HepG2 (cell line): ENCODE measurements at regions not wholly inside any gene's neighbourhood (a gene's known extent, or its start where the extent isn't known, plus 50 kb on each side); places are given as distances from the start of the nearest gene placed in this dataset.

Experiments used
- ATAC-seq: fragments of 200-7000 bp; cut with Tn5 transposase; 3 replicates; pipeline ENCODE4 v1.9.1; 2020; ENCODE audit warnings: mild to moderate bottlenecking, moderate library complexity
- BruUV-seq: library from RNA; stranded (reverse); fragments of 400-500 nt; replicated peaks from 2 replicates; lab custom pipeline; 2021; lab: Mats Ljungman, UMichigan
- CTCF ChIA-PET: fragments of 300-600 bp; formaldehyde crosslinking; extraction: SDS; loops from one replicate; lab custom pipeline; 2021; ENCODE audit warnings: low total read pairs, inconsistent platforms, low intra/inter-chr PET ratio; lab: Yijun Ruan, JAX
- POLR2A ChIA-PET: fragments of 350-600 bp; sonication (Branson Sonifier 250); formaldehyde crosslinking; loops from one replicate; lab custom pipeline; 2020; ENCODE audit warnings: antibody characterized with exemption, inconsistent platforms; lab: Yijun Ruan, JAX
- DNase-seq: peaks from one replicate; pipeline ENCODE4 v3.0.0-alpha.2; 2015; ENCODE audit warnings: low spot score
- FAIRE-seq: peaks from 3 replicates; lab custom pipeline; 2011; peaks lifted over from hg19 to GRCh38; lab: Jason Lieb, UNC
- H2AFZ ChIP-seq: one replicate; pipeline ENCODE4 v1.6.1; 2011; ENCODE audit warnings: low read length, inconsistent platforms
- H3K27ac ChIP-seq: fragments of 300-600 bp; 3 replicates; pipeline ENCODE4 v1.8.0; 2011; ENCODE audit warnings: mixed run types, mild to moderate bottlenecking, mixed read lengths, low read length, inconsistent platforms; ENCODE audit not compliant: insufficient read depth; ENCODE audit errors: extremely low read length
- H3K27me3 ChIP-seq, 2 experiments: fragments of 200-600 bp in 1 of 2; 2 replicates in 1 of 2; 3 replicates in 1 of 2; pipeline versions ENCODE4 v1.6.0 to v1.8.0; 2011; ENCODE audit warnings: low read length in 2 of 2, mild to moderate bottlenecking in 2 of 2, moderate library complexity in 2 of 2, inconsistent platforms in 1 of 2; ENCODE audit not compliant: insufficient read depth in 2 of 2, control insufficient read depth in 1 of 2
- H3K36me3 ChIP-seq, 2 experiments: fragments of 200-600 bp in 1 of 2; replicated peaks in 1 of 2; 2 replicates in 1 of 2; 3 replicates in 1 of 2; pipeline versions ENCODE4 v1.5.1 to v1.8.0; 2011; ENCODE audit warnings: low read length in 2 of 2, inconsistent platforms in 1 of 2; ENCODE audit not compliant: insufficient read depth in 2 of 2, control insufficient read depth in 1 of 2
- H3K4me1 ChIP-seq: 2 replicates; pipeline ENCODE4 v1.5.1; 2012; ENCODE audit warnings: low read length, inconsistent platforms; ENCODE audit not compliant: insufficient read depth
- H3K4me2 ChIP-seq: 2 replicates; pipeline ENCODE4 v1.6.0; 2011; ENCODE audit warnings: low read depth, low read length, inconsistent platforms
- H3K4me3 ChIP-seq, 3 experiments: fragments of 200-600 bp in 1 of 3; sonication (generic), shearing (Covaris generic) in 1 of 3; replicated peaks in 1 of 3; 2 replicates each; pipeline ENCODE4 v1.5.1; 2011 to 2016; ENCODE audit warnings: low read length in 3 of 3, inconsistent platforms in 2 of 3, low read depth in 2 of 3, mild to moderate bottlenecking in 2 of 3, control low read depth in 1 of 3, mixed read lengths in 1 of 3; ENCODE audit not compliant: insufficient read depth in 1 of 3
- H3K79me2 ChIP-seq: one replicate; pipeline ENCODE4 v1.6.1; 2011; ENCODE audit warnings: low read length, inconsistent platforms; ENCODE audit not compliant: insufficient read depth
- H3K9ac ChIP-seq: 2 replicates; pipeline ENCODE4 v1.6.0; 2011; ENCODE audit warnings: mild to moderate bottlenecking, low read depth, low read length, inconsistent platforms; ENCODE audit not compliant: insufficient read depth
- H3K9me3 ChIP-seq: 2 replicates; pipeline ENCODE4 v1.5.1; 2012; ENCODE audit warnings: mild to moderate bottlenecking, low read length
- H4K20me1 ChIP-seq: 2 replicates; pipeline ENCODE4 v1.6.0; 2011; ENCODE audit warnings: inconsistent platforms, mild to moderate bottlenecking, low read length, moderate library complexity; ENCODE audit not compliant: insufficient read depth
- CBX1 ChIP-seq: IDR thresholded peaks from one replicate; pipeline ENCODE4 v1.6.1; 2016; ENCODE audit warnings: antibody characterized with exemption, low read depth
- HMGXB3 ChIP-seq: sonication (generic); formaldehyde crosslinking; IDR thresholded peaks from 2 replicates; pipeline ENCODE4 v1.4.0; 2020; ENCODE audit warnings: missing genetic modification reagents, borderline replicate concordance
- MAFG ChIP-seq: sonication (generic); formaldehyde crosslinking; IDR thresholded peaks from 2 replicates; pipeline ENCODE4 v1.5.1; 2020; ENCODE audit warnings: mild to moderate bottlenecking, missing genetic modification reagents
- NFIC ChIP-seq: IDR thresholded peaks from 2 replicates; pipeline ENCODE4 v1.6.1; 2012; ENCODE audit warnings: mild to moderate bottlenecking, low read length, inconsistent platforms
- RNF2 ChIP-seq: fragments of 450-650 bp; conservative IDR thresholded peaks from 2 replicates; pipeline ENCODE4 v1.6.1; 2016; ENCODE audit warnings: low read depth
- SETDB1 ChIP-seq: sonication (generic); formaldehyde crosslinking; IDR thresholded peaks from 2 replicates; pipeline ENCODE4 v1.5.1; 2020; ENCODE audit warnings: missing genetic modification reagents, mild to moderate bottlenecking, borderline replicate concordance
- SKIL ChIP-seq: sonication (generic); formaldehyde crosslinking; IDR thresholded peaks from 2 replicates; pipeline ENCODE4 v1.8.0; 2022; ENCODE audit warnings: missing genetic modification reagents, mild to moderate bottlenecking, moderate library complexity, borderline replicate concordance
- TBX2 ChIP-seq: sonication (generic); formaldehyde crosslinking; IDR thresholded peaks from 2 replicates; pipeline ENCODE4 v1.5.0; 2020; ENCODE audit warnings: missing genetic modification reagents, mild to moderate bottlenecking, borderline replicate concordance
- TIGD3 ChIP-seq: sonication (generic); formaldehyde crosslinking; IDR thresholded peaks from 2 replicates; pipeline ENCODE4 v1.5.1; 2020; ENCODE audit warnings: mild to moderate bottlenecking, missing genetic modification reagents, borderline replicate concordance
- ZFY ChIP-seq: sonication (generic); formaldehyde crosslinking; IDR thresholded peaks from 2 replicates; pipeline ENCODE4 v1.4.0; 2020; ENCODE audit warnings: missing genetic modification reagents
- ZNF577 ChIP-seq: sonication (generic); formaldehyde crosslinking; IDR thresholded peaks from 2 replicates; pipeline ENCODE4 v1.4.0; 2020; ENCODE audit warnings: mild to moderate bottlenecking, low read depth, missing genetic modification reagents, borderline replicate concordance
- WGBS: methylation state at CpG from one replicate; pipeline ENCODE4 v1.1.6; 2017; ENCODE audit warnings: low lambda C conversion rate; 5-methylcytosine and 5-hydroxymethylcytosine counted together
- in situ Hi-C: cut with HindIII; loops from 2 replicates; pipeline ENCODE4 v1.10.0; 2017; ENCODE audit warnings: low pct_unique_long_range_greater_than_20kb; ENCODE audit not compliant: extremely low pct_ligation_motif_present
- intact Hi-C: fragments of 100-400 bp; cut with micrococcal nuclease; formaldehyde crosslinking; loops from one replicate; pipeline ENCODE4 v1.10.0; 2022; ENCODE audit not compliant: unreplicated experiment

- TF ChIP-seq HMGXB3 (CRISPR knock-in tag) (no peak), RNF2 (no peak), MAFG (CRISPR knock-in tag) (no peak), NFIC (no peak), TBX2 (CRISPR knock-in tag) (no peak), CBX1 (no peak)
Measured at GRCh38 chrX:34294665-34295064, 162.6 kb upstream of the FAM47A start (continued).

GRCh38 chrX:34288782-34289181 is 156.7 kb upstream of the FAM47A start:
- CTCF ChIA-PET: no interaction called here
- in situ Hi-C loops: loop anchor here (25.0 kb wide), 1 partner anchor 851 kb away; no protein-coding TSS in a partner anchor

More at GRCh38 chrX:34288782-34289181, 156.7 kb upstream of the FAM47A start:
- BruUV-seq: no TSS peak
- no peaks in the 10 kb centered on the region for H4K20me1 ChIP-seq
- H3K4me2 ChIP-seq: no peak overlapping the region
- no peak overlapping the region for H3K27ac ChIP-seq
- POLR2A ChIA-PET: no interaction called here
- H3K4me1 ChIP-seq: no peaks in the 10 kb centered on the region
- no peak for ATAC-seq
- H3K4me3 ChIP-seq: no peak overlapping the region
- no peak for TF ChIP-seq SETDB1 (CRISPR knock-in tag)
- no peak for TF ChIP-seq ZFY (CRISPR knock-in tag)
- TF ChIP-seq ZNF577 (CRISPR knock-in tag): no peak
- no peak for TF ChIP-seq SKIL
- TF ChIP-seq TIGD3 (CRISPR knock-in tag): no peak
- no peak for DNase-seq
- H3K79me2 ChIP-seq: no peaks in the 10 kb centered on the region
- H3K9me3 ChIP-seq: no peaks in the 10 kb centered on the region
- H2AFZ ChIP-seq: no peak overlapping the region
- H3K27me3 ChIP-seq: no peaks in the 10 kb centered on the region
- H3K36me3 ChIP-seq: no peaks in the 10 kb centered on the region
- no peak for FAIRE-seq
- intact Hi-C loops: no loop called here
- WGBS: 8% methylated on average over 2 of the region's 2 CpGs
- H3K9ac ChIP-seq: no peak overlapping the region
